OCI-LY3 (cell line): ENCODE measurements at regions not wholly inside any gene's neighbourhood (a gene's known extent, or its start where the extent isn't known, plus 50 kb on each side); places are given as distances from the start of the nearest gene placed in this dataset.

Experiments
- H2AFZ ChIP-seq: fragments of 200-600, 300-600 bp; shearing (Covaris generic); 2 replicates; pipeline ENCODE4 v1.6.0; 2014; ENCODE audit warnings: antibody characterized with exemption, low read depth, low read length
- H3K27ac ChIP-seq: fragments of 200-600, 300-600 bp; sonication (generic); 2 replicates; pipeline ENCODE4 v1.5.1; 2014; ENCODE audit warnings: mild to moderate bottlenecking, low read length, moderate library complexity, mixed read lengths
- H3K27me3 ChIP-seq: fragments of 200-600, 300-600 bp; sonication (generic); 2 replicates; pipeline ENCODE4 v1.6.1; 2014; ENCODE audit warnings: low read depth, low read length, mixed read lengths
- H3K36me3 ChIP-seq: fragments of 200-600, 300-600 bp; sonication (generic); replicated peaks from 2 replicates; pipeline ENCODE3; 2014; ENCODE audit warnings: low read depth, low read length, mixed read lengths
- H3K4me1 ChIP-seq: fragments of 300-600, 200-600 bp; sonication (generic); 2 replicates; pipeline ENCODE4 v1.6.1; 2014; ENCODE audit warnings: low read length, mixed read lengths
- H3K4me2 ChIP-seq: fragments of 200-600, 300-600 bp; sonication (generic); 2 replicates; pipeline ENCODE4 v1.6.1; 2014; ENCODE audit warnings: low read length, mixed read lengths
- H3K4me3 ChIP-seq: fragments of 300-600, 200-600 bp; sonication (generic); 2 replicates; pipeline ENCODE4 v1.5.1; 2014; ENCODE audit warnings: antibody characterized with exemption, mild to moderate bottlenecking, low read length, moderate library complexity
- H3K79me2 ChIP-seq: fragments of 300-600, 200-600 bp; shearing (Covaris generic); 2 replicates; pipeline ENCODE4 v1.6.1; 2014; ENCODE audit warnings: mild to moderate bottlenecking, low read length, mixed read lengths
- H3K9ac ChIP-seq: fragments of 300-600, 200-600 bp; shearing (Covaris generic); 2 replicates; pipeline ENCODE4 v1.6.0; 2014; ENCODE audit warnings: mild to moderate bottlenecking, low read length, moderate library complexity
- H3K9me3 ChIP-seq: fragments of 200-600, 300-600 bp; shearing (Covaris generic); 2 replicates; pipeline ENCODE4 v1.6.1; 2014; ENCODE audit warnings: low read length, mixed read lengths; ENCODE audit not compliant: insufficient read depth
- H4K20me1 ChIP-seq: fragments of 200-600, 300-600 bp; sonication (generic); 2 replicates; pipeline ENCODE4 v1.6.1; 2016; ENCODE audit warnings: low read length, mixed read lengths; ENCODE audit not compliant: insufficient read depth
- EZH2phosphoT487 ChIP-seq: fragments of 200-600 bp; shearing (Covaris generic); IDR thresholded peaks from 2 replicates; pipeline ENCODE4 v1.6.1; 2018; ENCODE audit warnings: antibody characterized with exemption, mixed run types, low read depth
- TF ChIP-seq, protein P1 (sequence below): fragments of 200-600, 300-600 bp; sonication (generic); IDR thresholded peaks from 2 replicates; pipeline ENCODE4 v1.5.1; 2014; ENCODE audit warnings: antibody characterized with exemption, low read length, low read depth

DNA sequence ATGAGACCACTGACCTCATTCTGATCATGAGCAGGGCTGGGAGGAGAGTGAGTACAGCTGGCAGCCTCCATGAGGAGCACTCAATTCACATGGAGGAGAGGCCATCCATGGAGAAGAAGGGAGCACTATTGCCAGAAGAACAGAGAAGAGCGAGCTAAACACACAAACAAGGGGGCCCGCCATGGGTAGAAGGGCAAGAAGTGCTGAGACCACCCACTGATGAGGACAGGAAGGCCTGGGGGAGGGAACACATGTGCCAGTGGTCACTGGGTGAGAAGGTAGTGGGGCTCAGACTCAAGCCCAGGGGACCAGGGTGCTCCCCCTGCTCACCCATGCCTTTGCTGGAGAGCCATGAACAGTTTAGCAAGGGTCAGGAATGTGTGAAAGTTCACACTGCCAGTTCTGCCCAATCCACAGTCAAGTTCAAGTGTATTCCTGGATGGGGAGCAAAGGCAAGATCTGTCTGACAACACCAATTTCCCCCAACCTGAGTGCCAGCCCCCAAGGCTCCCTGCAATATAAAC, 57.7 kb downstream of the TTC32 start:
- Histone ChIP-seq H3K4me2 (no peak overlapping the region), H2AFZ (no peak overlapping the region), H3K9me3 (no peaks in the 10 kb centered on the region), H3K9ac (no peak overlapping the region), H3K79me2 (no peaks in the 10 kb centered on the region), H3K27me3 (peaks cover 6% of the 10 kb centered on the region; the same call in 1 of the 2 replicates), H3K27ac (no peak overlapping the region), H4K20me1 (no peaks in the 10 kb centered on the region), H3K4me1 (no peaks in the 10 kb centered on the region), H3K4me3 (no peak overlapping the region), H3K36me3 (no peaks in the 10 kb centered on the region)
- TF ChIP-seq EZH2phosphoT487, result no peak
- TF ChIP-seq, protein P1, sequence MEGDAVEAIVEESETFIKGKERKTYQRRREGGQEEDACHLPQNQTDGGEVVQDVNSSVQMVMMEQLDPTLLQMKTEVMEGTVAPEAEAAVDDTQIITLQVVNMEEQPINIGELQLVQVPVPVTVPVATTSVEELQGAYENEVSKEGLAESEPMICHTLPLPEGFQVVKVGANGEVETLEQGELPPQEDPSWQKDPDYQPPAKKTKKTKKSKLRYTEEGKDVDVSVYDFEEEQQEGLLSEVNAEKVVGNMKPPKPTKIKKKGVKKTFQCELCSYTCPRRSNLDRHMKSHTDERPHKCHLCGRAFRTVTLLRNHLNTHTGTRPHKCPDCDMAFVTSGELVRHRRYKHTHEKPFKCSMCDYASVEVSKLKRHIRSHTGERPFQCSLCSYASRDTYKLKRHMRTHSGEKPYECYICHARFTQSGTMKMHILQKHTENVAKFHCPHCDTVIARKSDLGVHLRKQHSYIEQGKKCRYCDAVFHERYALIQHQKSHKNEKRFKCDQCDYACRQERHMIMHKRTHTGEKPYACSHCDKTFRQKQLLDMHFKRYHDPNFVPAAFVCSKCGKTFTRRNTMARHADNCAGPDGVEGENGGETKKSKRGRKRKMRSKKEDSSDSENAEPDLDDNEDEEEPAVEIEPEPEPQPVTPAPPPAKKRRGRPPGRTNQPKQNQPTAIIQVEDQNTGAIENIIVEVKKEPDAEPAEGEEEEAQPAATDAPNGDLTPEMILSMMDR, result no peak

DNA sequence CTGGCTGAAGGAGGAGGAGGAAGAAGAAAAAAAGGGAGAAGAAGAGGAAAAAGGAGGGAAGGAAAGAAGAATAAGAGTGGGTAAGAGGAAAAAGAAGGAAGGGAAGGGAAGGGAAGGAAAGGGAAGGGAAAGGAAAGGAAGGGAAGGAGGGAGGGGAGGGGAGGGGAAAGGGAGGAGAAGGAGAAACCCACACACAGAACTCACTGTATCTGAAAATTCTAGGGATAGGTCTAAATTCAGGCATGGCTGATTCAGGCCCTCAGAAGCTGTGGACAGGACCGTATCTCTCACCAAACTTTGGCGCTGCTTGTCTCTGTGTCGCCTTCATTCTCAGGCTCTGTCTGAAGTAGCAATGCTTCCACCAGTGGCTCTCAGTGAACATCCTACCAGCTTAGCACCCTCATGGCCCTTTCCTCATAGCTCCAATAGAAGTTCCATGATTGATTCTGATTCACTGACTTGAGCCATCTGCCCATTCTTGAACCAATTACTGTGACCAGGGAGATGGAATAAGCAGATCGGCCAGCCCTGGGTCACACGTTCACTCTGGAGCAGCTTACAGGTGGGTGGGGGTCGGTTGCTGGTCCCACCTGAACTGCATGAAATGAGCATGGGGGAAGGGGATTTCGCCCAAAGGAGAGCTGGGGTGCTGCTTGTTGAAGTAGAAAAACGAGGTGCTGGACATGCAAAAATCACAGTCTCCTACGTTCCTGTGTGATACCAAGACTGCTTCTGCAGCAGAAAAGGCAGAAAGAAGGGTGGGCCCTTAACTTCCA, 59.7 kb downstream of the TTC32 start:
- no peak overlapping the region for H3K27ac ChIP-seq
- no peak overlapping the region for H3K9ac ChIP-seq
- H3K4me3 ChIP-seq, result no peak overlapping the region
- no peaks in the 10 kb centered on the region for H3K36me3 ChIP-seq
- H3K4me2 ChIP-seq, result no peak overlapping the region
- H3K9me3 ChIP-seq, result no peaks in the 10 kb centered on the region
- no peak for TF ChIP-seq EZH2phosphoT487
- TF ChIP-seq, protein P1, result no peak
- no peaks in the 10 kb centered on the region for H3K79me2 ChIP-seq
- H3K4me1 ChIP-seq, result peaks cover 7% of the 10 kb centered on the region
- H2AFZ ChIP-seq, result no peak overlapping the region
- H3K27me3 ChIP-seq, result peaks cover 9% of the 10 kb centered on the region; the same call in 1 of the 2 replicates
- H4K20me1 ChIP-seq, result no peaks in the 10 kb centered on the region

DNA sequence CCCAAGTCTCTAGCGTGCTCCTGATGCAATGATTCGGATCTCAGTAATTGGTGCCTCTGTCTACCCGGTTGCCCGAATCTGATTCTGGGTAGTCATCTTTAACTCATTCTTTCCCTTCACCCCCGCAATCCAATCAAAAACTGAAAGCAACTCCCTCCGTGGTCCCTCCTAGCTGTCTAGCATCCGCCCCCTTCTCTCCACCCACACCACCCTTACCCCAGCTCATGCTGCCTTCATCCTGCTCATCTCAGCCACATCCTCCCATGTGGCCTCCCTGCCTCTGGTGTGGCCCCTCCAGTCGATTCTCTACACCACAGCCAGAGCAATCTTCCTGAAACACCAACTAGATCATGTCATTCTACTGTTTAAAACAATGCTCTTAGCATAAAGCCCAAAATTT, 62.3 kb downstream of the TTC32 start:
- no peak overlapping the region for H3K4me2 ChIP-seq
- H3K79me2 ChIP-seq, result no peaks in the 10 kb centered on the region
- H4K20me1 ChIP-seq, result no peaks in the 10 kb centered on the region
- peaks cover 34% of the 10 kb centered on the region for H3K4me1 ChIP-seq
- H3K27me3 ChIP-seq, result peaks cover 4% of the 10 kb centered on the region; the same call in 1 of the 2 replicates
- no peak overlapping the region for H3K4me3 ChIP-seq
- no peak overlapping the region for H2AFZ ChIP-seq
- no peaks in the 10 kb centered on the region for H3K36me3 ChIP-seq
- no peaks in the 10 kb centered on the region for H3K9me3 ChIP-seq
- TF ChIP-seq, protein P1, result no peak
- no peak for TF ChIP-seq EZH2phosphoT487
- no peak overlapping the region for H3K9ac ChIP-seq
- H3K27ac ChIP-seq, result no peak overlapping the region

DNA sequence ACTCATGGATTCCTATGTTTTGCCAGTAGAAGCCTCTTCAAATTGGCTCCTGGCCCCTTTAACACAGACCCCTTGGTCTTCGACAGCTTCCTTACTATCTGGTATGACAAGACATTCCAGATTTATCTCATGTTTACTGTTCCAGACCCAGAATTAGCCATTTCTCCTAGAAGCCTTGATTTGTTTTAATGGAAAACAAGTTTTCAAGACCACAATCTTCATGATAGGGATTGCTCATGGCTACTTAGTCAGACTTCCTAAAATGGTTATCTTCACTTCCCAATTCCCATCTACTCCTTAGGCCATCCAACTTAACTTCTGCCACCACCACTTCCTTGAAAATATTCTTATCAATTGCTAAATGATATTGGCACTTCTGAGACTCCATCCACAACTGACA, 63.2 kb downstream of the TTC32 start:
- H3K27ac ChIP-seq, result no peak overlapping the region
- H3K4me1 ChIP-seq, result peaks cover 42% of the 10 kb centered on the region
- no peak overlapping the region for H3K4me2 ChIP-seq
- H4K20me1 ChIP-seq, result no peaks in the 10 kb centered on the region
- no peaks in the 10 kb centered on the region for H3K36me3 ChIP-seq
- TF ChIP-seq EZH2phosphoT487, result no peak
- TF ChIP-seq, protein P1, result no peak
- H3K27me3 ChIP-seq, result 0 out of 2 replicates have a peak, but pooled peaks cover 3% of the 10 kb centered on the region
- no peak overlapping the region for H3K9ac ChIP-seq
- H3K4me3 ChIP-seq, result no peak overlapping the region
- no peaks in the 10 kb centered on the region for H3K9me3 ChIP-seq
- H3K79me2 ChIP-seq, result no peaks in the 10 kb centered on the region
- no peak overlapping the region for H2AFZ ChIP-seq
